ENCODE measurements at regions not wholly inside any gene's neighbourhood (a gene's known extent, or its start where the extent isn't known, plus 50 kb on each side); places are given as distances from the start of the nearest gene placed in this dataset.

DNA sequence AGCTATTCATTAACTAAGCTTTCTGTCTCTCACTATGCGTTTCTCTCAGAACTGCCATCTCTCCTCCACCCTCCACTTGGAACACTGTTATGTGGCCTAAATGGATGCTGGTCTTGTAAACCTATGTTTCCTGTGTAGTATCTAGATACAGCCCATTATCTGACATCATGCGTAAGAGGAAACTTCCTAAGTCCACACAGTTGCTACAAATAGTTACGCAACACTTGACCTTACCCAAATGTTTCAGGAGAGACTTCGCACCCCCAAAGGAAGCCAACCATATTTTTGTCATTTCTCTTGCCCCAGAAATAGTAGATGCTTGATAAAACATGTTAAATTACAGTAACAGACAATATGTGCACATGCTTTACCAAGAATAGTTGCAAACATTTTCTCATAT is 87.2 kb upstream of the TPRG1 start:
- no peak overlapping the region for H3K27ac Mint-ChIP-seq
- no peak for TF ChIP-seq CTCF (conservative IDR thresholded peaks at IDR 0.05)
- Histone ChIP-seq H3K4me3 (ENCODE audit: low read length) (no peak overlapping the region), H3K4me1 (ENCODE audit: control insufficient read depth, insufficient read depth, low read length) (no peaks in the 10 kb centered on the region), H3K36me3 (ENCODE audit: control insufficient read depth, insufficient read depth, low read length) (no peaks in the 10 kb centered on the region), H3K9ac (ENCODE audit: extremely low read depth, low read length, poor library complexity, severe bottlenecking) (no peak overlapping the region), H3K27me3 (ENCODE audit: control insufficient read depth, insufficient read depth, low read length, poor library complexity, severe bottlenecking) (no peaks in the 10 kb centered on the region), H3K9me3 (ENCODE audit: control insufficient read depth, low read length) (no peaks in the 10 kb centered on the region), H3K27ac (ENCODE audit: low read depth, low read length) (no peak overlapping the region)
- no peaks in the 10 kb centered on the region for H3K4me1 Mint-ChIP-seq
- no peaks in the 10 kb centered on the region for H3K27me3 Mint-ChIP-seq (ENCODE audit: insufficient read depth)
- DNase-seq, result no peak
- no peak overlapping the region for H3K4me3 Mint-ChIP-seq
- peaks cover 9% of the 10 kb centered on the region for H3K9me3 Mint-ChIP-seq
- no peaks in the 10 kb centered on the region for H3K36me3 Mint-ChIP-seq (ENCODE audit: low read depth)
- WGBS, 2 experiments (ENCODE audit: insufficient coverage in 1 of 2, insufficient read length in 1 of 2), result 80 to 93% methylated on average over 1 to 4 of the region's 4 CpGs

DNA sequence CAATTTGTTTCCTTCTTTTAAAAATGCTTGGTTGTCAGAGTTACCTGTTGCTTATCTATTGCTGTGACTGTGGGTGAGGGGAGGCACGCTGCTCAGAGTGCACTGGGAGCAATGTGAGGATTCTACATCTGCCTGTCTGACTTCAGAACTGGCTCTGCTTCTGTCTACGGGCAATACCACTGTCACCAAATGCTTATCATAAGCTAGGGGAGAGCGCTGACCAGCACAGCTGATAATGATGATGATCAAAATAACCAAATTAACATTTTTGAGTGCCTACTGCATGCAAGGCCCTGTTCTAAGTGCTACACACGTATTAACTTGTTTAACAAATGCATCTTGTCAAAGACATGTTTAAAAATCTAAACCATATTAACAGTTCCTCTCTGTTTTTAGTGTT is 79.2 kb upstream of the TPRG1 start:
- H3K27ac ChIP-seq (ENCODE audit: low read depth, low read length), result no peak overlapping the region
- H3K9me3 ChIP-seq (ENCODE audit: control insufficient read depth, low read length), result no peaks in the 10 kb centered on the region
- TF ChIP-seq CTCF (conservative IDR thresholded peaks at IDR 0.05), result no peak
- H3K4me3 ChIP-seq (ENCODE audit: low read length), result no peak overlapping the region
- H3K4me1 ChIP-seq (ENCODE audit: control insufficient read depth, insufficient read depth, low read length), result no peaks in the 10 kb centered on the region
- H3K9ac ChIP-seq (ENCODE audit: extremely low read depth, low read length, poor library complexity, severe bottlenecking), result no peak overlapping the region
- 89 to 96% methylated on average over 3 to 4 of the region's 4 CpGs for WGBS, 2 experiments (ENCODE audit: insufficient coverage in 1 of 2, insufficient read length in 1 of 2)
- H3K4me1 Mint-ChIP-seq, result no peaks in the 10 kb centered on the region
- H3K4me3 Mint-ChIP-seq, result no peak overlapping the region
- H3K27ac Mint-ChIP-seq, result no peak overlapping the region
- H3K36me3 Mint-ChIP-seq (ENCODE audit: low read depth), result no peaks in the 10 kb centered on the region
- no peaks in the 10 kb centered on the region for H3K27me3 ChIP-seq (ENCODE audit: control insufficient read depth, insufficient read depth, low read length, poor library complexity, severe bottlenecking)
- DNase-seq, result no peak
- H3K9me3 Mint-ChIP-seq, result peaks cover 4% of the 10 kb centered on the region
- no peaks in the 10 kb centered on the region for H3K27me3 Mint-ChIP-seq (ENCODE audit: insufficient read depth)
- no peaks in the 10 kb centered on the region for H3K36me3 ChIP-seq (ENCODE audit: control insufficient read depth, insufficient read depth, low read length)

DNA sequence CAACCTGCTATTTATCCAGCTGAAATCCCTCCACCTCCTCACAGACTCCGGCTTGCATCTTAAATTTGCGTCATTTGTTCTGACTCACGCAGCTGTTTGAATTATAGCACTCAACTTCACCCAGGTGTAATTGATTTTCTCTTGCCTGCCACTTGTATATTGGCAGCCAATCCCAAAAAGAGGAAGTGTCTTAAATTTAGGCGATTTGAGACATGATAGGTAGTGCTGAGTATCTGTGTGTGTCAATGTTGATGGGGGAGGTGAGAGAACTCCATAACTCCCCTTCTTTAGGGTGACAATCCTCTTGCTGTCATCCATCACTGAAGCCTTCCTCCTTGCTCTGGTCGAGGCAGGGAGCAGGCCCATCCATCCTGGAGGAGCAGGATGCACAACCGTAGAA is 77.2 kb upstream of the TPRG1 start:
- no peaks in the 10 kb centered on the region for H3K4me1 Mint-ChIP-seq
- no peak overlapping the region for H3K27ac Mint-ChIP-seq
- H3K27me3 Mint-ChIP-seq (ENCODE audit: insufficient read depth), result no peaks in the 10 kb centered on the region
- H3K4me3 Mint-ChIP-seq, result no peak overlapping the region
- no peak for TF ChIP-seq CTCF (conservative IDR thresholded peaks at IDR 0.05)
- Histone ChIP-seq H3K4me1 (ENCODE audit: control insufficient read depth, insufficient read depth, low read length) (no peaks in the 10 kb centered on the region), H3K9ac (ENCODE audit: extremely low read depth, low read length, poor library complexity, severe bottlenecking) (no peak overlapping the region), H3K9me3 (ENCODE audit: control insufficient read depth, low read length) (no peaks in the 10 kb centered on the region), H3K4me3 (ENCODE audit: low read length) (no peak overlapping the region), H3K36me3 (ENCODE audit: control insufficient read depth, insufficient read depth, low read length) (no peaks in the 10 kb centered on the region), H3K27me3 (ENCODE audit: control insufficient read depth, insufficient read depth, low read length, poor library complexity, severe bottlenecking) (no peaks in the 10 kb centered on the region), H3K27ac (ENCODE audit: low read depth, low read length) (no peak overlapping the region)
- no peaks in the 10 kb centered on the region for H3K36me3 Mint-ChIP-seq (ENCODE audit: low read depth)
- DNase-seq, result no peak
- no peaks in the 10 kb centered on the region for H3K9me3 Mint-ChIP-seq
- WGBS, 2 experiments (ENCODE audit: insufficient coverage in 1 of 2, insufficient read length in 1 of 2), result 93 to 100% methylated on average over 3 to 6 of the region's 6 CpGs

Data from endodermal cell (in vitro differentiated cells).